ENCODE measurements at regions not wholly inside any gene's neighbourhood (a gene's known extent, or its start where the extent isn't known, plus 50 kb on each side); places are given as distances from the start of the nearest gene placed in this dataset.

DNA sequence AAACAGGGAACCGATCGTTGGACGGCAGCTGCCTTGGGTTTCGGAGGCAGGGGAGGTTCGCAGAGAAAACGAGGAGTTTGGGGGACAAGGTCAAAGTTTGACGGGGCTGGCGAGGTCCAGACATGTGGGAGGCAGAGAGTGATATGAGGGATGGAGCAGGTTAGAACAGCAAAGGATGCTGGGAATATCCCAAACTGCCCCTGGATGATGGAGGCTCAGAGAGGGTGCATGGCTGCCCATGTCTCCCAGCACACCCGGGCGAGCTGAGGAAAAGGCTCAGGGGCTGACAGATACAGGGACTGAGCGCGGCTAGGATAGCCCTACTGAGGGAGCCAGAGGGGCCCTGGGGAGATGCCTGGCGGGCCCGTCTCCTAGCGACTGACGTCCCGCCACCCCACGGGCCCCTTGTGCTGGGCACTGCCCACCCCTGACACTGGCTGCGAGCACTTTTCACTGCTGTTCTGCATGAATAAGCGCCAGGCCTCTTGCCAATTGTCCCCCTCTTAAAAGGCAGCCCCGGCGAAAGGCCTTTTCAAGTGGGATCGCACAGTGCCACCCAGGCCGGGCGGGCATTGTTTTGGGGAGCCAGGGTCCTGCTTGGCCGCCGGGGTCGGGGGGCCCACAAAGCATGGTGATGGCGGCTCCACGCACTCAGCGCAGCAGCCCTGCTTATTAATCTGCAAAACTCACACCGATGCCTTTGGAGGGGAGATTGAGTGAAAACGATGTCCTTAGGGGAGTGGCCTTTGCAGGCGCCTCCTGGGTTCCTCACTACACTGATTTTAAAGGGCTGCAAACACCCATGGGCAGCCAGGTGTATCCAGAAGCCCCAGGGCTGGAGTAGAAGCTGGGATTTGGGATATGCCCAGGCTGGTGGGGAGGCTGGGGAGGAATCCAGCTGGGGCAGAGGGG is 90.0 kb upstream of the LINC01488 start:
- no peak overlapping the region for H3K4me2 ChIP-seq (ENCODE audit: low read length)
- TF ChIP-seq, protein P1, sequence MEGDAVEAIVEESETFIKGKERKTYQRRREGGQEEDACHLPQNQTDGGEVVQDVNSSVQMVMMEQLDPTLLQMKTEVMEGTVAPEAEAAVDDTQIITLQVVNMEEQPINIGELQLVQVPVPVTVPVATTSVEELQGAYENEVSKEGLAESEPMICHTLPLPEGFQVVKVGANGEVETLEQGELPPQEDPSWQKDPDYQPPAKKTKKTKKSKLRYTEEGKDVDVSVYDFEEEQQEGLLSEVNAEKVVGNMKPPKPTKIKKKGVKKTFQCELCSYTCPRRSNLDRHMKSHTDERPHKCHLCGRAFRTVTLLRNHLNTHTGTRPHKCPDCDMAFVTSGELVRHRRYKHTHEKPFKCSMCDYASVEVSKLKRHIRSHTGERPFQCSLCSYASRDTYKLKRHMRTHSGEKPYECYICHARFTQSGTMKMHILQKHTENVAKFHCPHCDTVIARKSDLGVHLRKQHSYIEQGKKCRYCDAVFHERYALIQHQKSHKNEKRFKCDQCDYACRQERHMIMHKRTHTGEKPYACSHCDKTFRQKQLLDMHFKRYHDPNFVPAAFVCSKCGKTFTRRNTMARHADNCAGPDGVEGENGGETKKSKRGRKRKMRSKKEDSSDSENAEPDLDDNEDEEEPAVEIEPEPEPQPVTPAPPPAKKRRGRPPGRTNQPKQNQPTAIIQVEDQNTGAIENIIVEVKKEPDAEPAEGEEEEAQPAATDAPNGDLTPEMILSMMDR (IDR thresholded peaks at IDR 0.05; ENCODE audit: insufficient read depth, low read depth, low read length) = no peak
- no peak for TF ChIP-seq EZH2 (IDR thresholded peaks at IDR 0.05; ENCODE audit: insufficient read depth, low read length)
- H3K4me1 Mint-ChIP-seq (ENCODE audit: low read depth, unreplicated experiment) = peaks cover 2% of the 10 kb centered on the region
- H3K27me3 ChIP-seq (ENCODE audit: insufficient read depth, low read length) = peaks cover 2% of the 10 kb centered on the region
- no peaks in the 10 kb centered on the region for H3K36me3 ChIP-seq (ENCODE audit: insufficient read depth, low read length)
- H4K20me1 ChIP-seq (ENCODE audit: insufficient read depth, low read length) = no peaks in the 10 kb centered on the region
- H3K9me3 Mint-ChIP-seq (ENCODE audit: unreplicated experiment) = peaks cover 23% of the 10 kb centered on the region
- H3K9ac ChIP-seq (ENCODE audit: low read length) = no peak overlapping the region
- H3K4me3 Mint-ChIP-seq (ENCODE audit: unreplicated experiment) = no peak overlapping the region
- FAIRE-seq = no peak
- no peak overlapping the region for H3K27ac ChIP-seq (ENCODE audit: low read depth, low read length)
- H3K27ac Mint-ChIP-seq (ENCODE audit: unreplicated experiment) = no peak overlapping the region
- DNase-seq (ENCODE audit: low read depth) = no peak
- no peaks in the 10 kb centered on the region for H3K79me2 ChIP-seq (ENCODE audit: insufficient read depth, low read length)
- no peak overlapping the region for H2AFZ ChIP-seq (ENCODE audit: low read depth, low read length)
- H3K4me3 ChIP-seq (ENCODE audit: insufficient read depth, low read depth, low read length) = no peak overlapping the region
- H3K4me1 ChIP-seq (ENCODE audit: insufficient read depth, low read length) = peaks cover 8% of the 10 kb centered on the region
- peaks cover 50% of the 10 kb centered on the region for H3K27me3 Mint-ChIP-seq (ENCODE audit: low read depth, unreplicated experiment)
- H3K9me3 ChIP-seq (ENCODE audit: insufficient read depth, low read depth, low read length) = peaks cover 13% of the 10 kb centered on the region
- no peaks in the 10 kb centered on the region for H3K36me3 Mint-ChIP-seq (ENCODE audit: low read depth, unreplicated experiment)

DNA sequence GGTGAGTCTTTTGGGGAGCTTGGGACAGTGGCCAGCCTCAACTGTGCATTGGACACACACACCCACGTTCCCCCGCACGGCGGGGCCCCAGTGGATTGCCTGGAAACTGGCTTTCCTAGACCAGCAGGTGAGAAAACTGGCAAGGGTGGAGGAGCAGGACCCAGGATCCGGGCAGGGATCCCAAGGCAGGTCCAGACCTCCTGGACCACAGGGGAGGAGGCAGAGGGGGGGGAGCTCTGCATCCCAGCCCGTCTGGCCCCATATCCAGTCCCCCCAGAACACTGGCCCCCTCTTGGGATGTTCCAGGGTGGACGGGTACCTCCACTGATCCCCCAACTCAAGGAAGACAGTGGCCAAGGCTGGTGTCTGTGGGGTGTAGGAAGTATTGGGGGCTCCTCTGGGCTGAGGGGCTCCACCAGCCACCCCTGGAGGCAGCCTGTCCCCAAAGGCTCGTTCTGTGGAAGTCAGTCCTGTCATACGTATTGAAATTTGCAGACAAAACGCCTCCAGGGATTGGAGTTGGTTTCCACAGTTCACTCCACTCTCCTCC is 89.3 kb upstream of the LINC01488 start:
- peaks cover 46% of the 10 kb centered on the region for H3K27me3 Mint-ChIP-seq (ENCODE audit: low read depth, unreplicated experiment)
- FAIRE-seq = no peak

More for the DNA sequence above, 89.3 kb upstream of the LINC01488 start:
- Mint-ChIP-seq H3K9me3 (ENCODE audit: unreplicated experiment) (peaks cover 17% of the 10 kb centered on the region), H3K4me1 (ENCODE audit: low read depth, unreplicated experiment) (peaks cover 2% of the 10 kb centered on the region), H3K27ac (ENCODE audit: unreplicated experiment) (no peak overlapping the region), H3K36me3 (ENCODE audit: low read depth, unreplicated experiment) (no peaks in the 10 kb centered on the region), H3K4me3 (ENCODE audit: unreplicated experiment) (no peak overlapping the region)
- Histone ChIP-seq H2AFZ (ENCODE audit: low read depth, low read length) (no peak overlapping the region), H3K79me2 (ENCODE audit: insufficient read depth, low read length) (no peaks in the 10 kb centered on the region), H3K9me3 (ENCODE audit: insufficient read depth, low read depth, low read length) (peaks cover 13% of the 10 kb centered on the region), H3K4me3 (ENCODE audit: insufficient read depth, low read depth, low read length) (no peak overlapping the region), H3K4me2 (ENCODE audit: low read length) (no peak overlapping the region), H3K27me3 (ENCODE audit: insufficient read depth, low read length) (peaks cover 2% of the 10 kb centered on the region), H3K36me3 (ENCODE audit: insufficient read depth, low read length) (no peaks in the 10 kb centered on the region), H3K27ac (ENCODE audit: low read depth, low read length) (no peak overlapping the region), H3K9ac (ENCODE audit: low read length) (no peak overlapping the region), H3K4me1 (ENCODE audit: insufficient read depth, low read length) (peaks cover 8% of the 10 kb centered on the region), H4K20me1 (ENCODE audit: insufficient read depth, low read length) (no peaks in the 10 kb centered on the region)
- no peak for DNase-seq (ENCODE audit: low read depth)
- TF ChIP-seq, protein P1 (IDR thresholded peaks at IDR 0.05; ENCODE audit: insufficient read depth, low read depth, low read length) = no peak
- no peak for TF ChIP-seq EZH2 (IDR thresholded peaks at IDR 0.05; ENCODE audit: insufficient read depth, low read length)

All from astrocyte (in vitro differentiated cells and primary cell).